NCI-H1694 treated with DMSO at 0.1 percent for 48 hours (cell line): ENCODE measurements at regions not wholly inside any gene's neighbourhood (a gene's known extent, or its start where the extent isn't known, plus 50 kb on each side); places are given as distances from the start of the nearest gene placed in this dataset.
"Not testable (repeated sequence)": the region's sequence is repeated elsewhere in the genome, so short reads cannot be mapped to it uniquely, and the experiment has no call there.

Experiments
- DNase-seq: peaks from one replicate; lab custom pipeline; 2025; lab: John Stamatoyannopoulos, UW

GRCh38 chr2:198628596-198628995 lies 824.2 kb downstream of the PLCL1 start:
- no peak for DNase-seq

- DNase-seq: no peak
Measured at GRCh38 chr2:198622986-198623730, 818.8 kb downstream of the PLCL1 start.

GRCh38 chr2:198615972-198616371 lies 811.6 kb downstream of the PLCL1 start:
- DNase-seq: no peak

- DNase-seq: no peak
Measured at GRCh38 chr2:198611201-198611600, 806.8 kb downstream of the PLCL1 start.

GRCh38 chr2:198604599-198604998 lies 800.2 kb downstream of the PLCL1 start:
- no peak for DNase-seq

GRCh38 chr2:198602986-198603385 lies 798.6 kb downstream of the PLCL1 start:
- not testable (repeated sequence) for DNase-seq

- no peak for DNase-seq
Measured at GRCh38 chr2:198597648-198598047, 793.3 kb downstream of the PLCL1 start.

- DNase-seq: no peak
Measured at GRCh38 chr2:198596985-198597384, 792.6 kb downstream of the PLCL1 start.

GRCh38 chr2:198595721-198596120 lies 791.3 kb downstream of the PLCL1 start:
- no peak for DNase-seq

GRCh38 chr2:198591586-198591985 lies 787.2 kb downstream of the PLCL1 start:
- DNase-seq: no peak

GRCh38 chr2:198587741-198588140 lies 783.3 kb downstream of the PLCL1 start:
- DNase-seq: no peak

GRCh38 chr2:198587240-198587639 lies 782.8 kb downstream of the PLCL1 start:
- no peak for DNase-seq

- no peak for DNase-seq
Measured at GRCh38 chr2:198571393-198571792, 767.0 kb downstream of the PLCL1 start.

- no peak for DNase-seq
Measured at GRCh38 chr2:198558176-198558575, 753.8 kb downstream of the PLCL1 start.

- no peak for DNase-seq
Measured at GRCh38 chr2:198546122-198546521, 741.7 kb downstream of the PLCL1 start.

- no peak for DNase-seq
Measured at GRCh38 chr2:198545411-198545810, 741.0 kb downstream of the PLCL1 start.

GRCh38 chr2:198544461-198544860 lies 740.1 kb downstream of the PLCL1 start:
- DNase-seq: no peak

- DNase-seq: no peak
Measured at GRCh38 chr2:198534756-198535155, 730.4 kb downstream of the PLCL1 start.

- no peak for DNase-seq
Measured at GRCh38 chr2:198525211-198525969, 721.0 kb downstream of the PLCL1 start.

GRCh38 chr2:198523710-198524109 lies 719.3 kb downstream of the PLCL1 start:
- no peak for DNase-seq

GRCh38 chr2:198518935-198519334 lies 714.5 kb downstream of the PLCL1 start:
- no peak for DNase-seq

GRCh38 chr2:198517976-198518375 lies 713.6 kb downstream of the PLCL1 start:
- DNase-seq: no peak

GRCh38 chr2:198508610-198509009 lies 704.2 kb downstream of the PLCL1 start:
- DNase-seq: not testable (repeated sequence)
